HG03025 (cell line): ENCODE measurements at regions not wholly inside any gene's neighbourhood (a gene's known extent, or its start where the extent isn't known, plus 50 kb on each side); places are given as distances from the start of the nearest gene placed in this dataset.

Source experiments
- ATAC-seq: cut with Tn5 transposase; IDR thresholded peaks from one replicate; pipeline ENCODE4 v1.9.1; 2021; ENCODE audit warnings: mild to moderate bottlenecking, moderate library complexity; ENCODE audit not compliant: unreplicated experiment, low FRiP score

- no peak for ATAC-seq
Observed at GRCh38 chr3:118369892-118370491, 664.7 kb downstream of the IGSF11 start.

- ATAC-seq = no peak
Observed at GRCh38 chr3:118380576-118380975, 654.1 kb downstream of the IGSF11 start.

- ATAC-seq = no peak
Observed at GRCh38 chr3:118396491-118396890, 638.2 kb downstream of the IGSF11 start.

- no peak for ATAC-seq
Observed at GRCh38 chr3:118400086-118400485, 634.6 kb downstream of the IGSF11 start.

GRCh38 chr3:118400886-118401285, 633.8 kb downstream of the IGSF11 start:
- ATAC-seq = no peak

GRCh38 chr3:118401887-118402286, 632.8 kb downstream of the IGSF11 start:
- ATAC-seq = no peak

GRCh38 chr3:118402971-118403370, 631.7 kb downstream of the IGSF11 start:
- ATAC-seq = no peak

GRCh38 chr3:118406562-118406961, 628.1 kb downstream of the IGSF11 start:
- no peak for ATAC-seq

GRCh38 chr3:118408431-118408830, 626.2 kb downstream of the IGSF11 start:
- no peak for ATAC-seq

GRCh38 chr3:118412503-118412902, 622.1 kb downstream of the IGSF11 start:
- peak; percentile 83 for ATAC-seq

- no peak for ATAC-seq
Observed at GRCh38 chr3:118425272-118425837, 609.3 kb downstream of the IGSF11 start.

- no peak for ATAC-seq
Observed at GRCh38 chr3:118433825-118434224, 600.8 kb downstream of the IGSF11 start.

- no peak for ATAC-seq
Observed at GRCh38 chr3:118435851-118436350, 598.7 kb downstream of the IGSF11 start.

- ATAC-seq = no peak
Observed at GRCh38 chr3:118436697-118437262, 597.9 kb downstream of the IGSF11 start.

- no peak for ATAC-seq
Observed at GRCh38 chr3:118445036-118445435, 589.6 kb downstream of the IGSF11 start.

GRCh38 chr3:118447339-118447738, 587.3 kb downstream of the IGSF11 start:
- no peak for ATAC-seq

GRCh38 chr3:118466795-118467330, 567.8 kb downstream of the IGSF11 start:
- no peak for ATAC-seq

GRCh38 chr3:118468801-118469200, 565.8 kb downstream of the IGSF11 start:
- ATAC-seq = no peak

- ATAC-seq = peak; percentile 54
Observed at GRCh38 chr3:118472586-118472985, 562.1 kb downstream of the IGSF11 start.

GRCh38 chr3:118473343-118473742, 561.3 kb downstream of the IGSF11 start:
- ATAC-seq = no peak

- peak; percentile 43 for ATAC-seq
Observed at GRCh38 chr3:118476885-118477618, 557.6 kb downstream of the IGSF11 start.
